Kidney epithelial cell (primary cell): ENCODE measurements at regions not wholly inside any gene's neighbourhood (a gene's known extent, or its start where the extent isn't known, plus 50 kb on each side); places are given as distances from the start of the nearest gene placed in this dataset.

Experiments used
- DNase-seq: peaks from one replicate; pipeline ENCODE4 v3.0.0-alpha.2; 2010; ENCODE audit warnings: low read depth
- H3K27me3 ChIP-seq: 2 replicates; pipeline ENCODE4 v1.6.0; 2011; ENCODE audit warnings: low read length; ENCODE audit not compliant: control insufficient read depth, insufficient read depth
- H3K36me3 ChIP-seq: 2 replicates; pipeline ENCODE4 v1.5.1; 2011; ENCODE audit warnings: low read length; ENCODE audit not compliant: control insufficient read depth, insufficient read depth
- H3K4me3 ChIP-seq: 2 replicates; pipeline ENCODE4 v1.5.1; 2011; ENCODE audit warnings: low read depth, mild to moderate bottlenecking, control low read depth, low read length
- TF ChIP-seq, protein P1 (sequence below): IDR thresholded peaks from 2 replicates; pipeline ENCODE4 v1.5.1; 2011; ENCODE audit warnings: mild to moderate bottlenecking, moderate library complexity, low read length, control low read depth, inconsistent platforms; ENCODE audit not compliant: insufficient read depth, poor library complexity, severe bottlenecking

DNA sequence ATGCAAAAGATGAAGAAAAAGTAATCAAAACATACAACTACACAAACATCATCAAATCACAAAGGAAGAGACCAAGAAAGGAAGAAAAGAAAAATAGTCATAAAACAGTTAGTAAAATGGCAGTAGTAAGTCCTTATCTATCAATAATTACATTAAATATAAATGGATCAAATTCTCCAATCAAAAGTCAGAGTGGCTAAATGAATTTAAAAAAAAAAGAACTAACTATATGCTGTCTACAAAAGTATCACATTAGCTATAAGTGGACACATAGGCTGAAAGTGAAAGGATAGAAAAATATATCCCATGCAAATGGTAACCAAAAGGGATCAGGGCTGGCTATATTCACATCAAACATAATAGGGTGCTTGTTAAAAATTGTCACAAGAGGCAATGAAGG, 116.5 kb downstream of the NOL4 start:
- H3K4me3 ChIP-seq = no peak overlapping the region
- H3K36me3 ChIP-seq = no peaks in the 10 kb centered on the region

DNA sequence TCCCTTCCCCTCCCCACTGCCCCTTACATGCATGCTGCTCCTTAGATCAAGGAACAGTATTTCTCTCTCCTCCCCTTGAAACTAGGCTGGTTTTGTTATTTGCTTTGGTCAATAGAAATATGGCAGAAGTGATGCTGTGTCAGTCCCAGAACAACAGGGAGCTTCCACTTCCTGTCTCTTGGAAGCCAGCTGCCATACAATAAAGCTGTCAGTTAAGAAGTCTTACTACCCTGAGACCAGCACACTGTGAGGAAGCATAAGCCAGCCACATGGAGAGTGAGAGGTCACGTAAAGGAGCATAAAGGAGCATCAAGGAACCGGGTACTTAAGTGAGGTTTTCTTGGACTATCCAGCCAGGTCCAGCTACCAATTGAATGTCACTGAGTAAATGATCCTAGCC, 126.6 kb downstream of the NOL4 start:
- Histone ChIP-seq H3K27me3 (no peaks in the 10 kb centered on the region), H3K4me3 (no peak overlapping the region), H3K36me3 (no peaks in the 10 kb centered on the region)
- no peak for DNase-seq
- TF ChIP-seq, protein P1, sequence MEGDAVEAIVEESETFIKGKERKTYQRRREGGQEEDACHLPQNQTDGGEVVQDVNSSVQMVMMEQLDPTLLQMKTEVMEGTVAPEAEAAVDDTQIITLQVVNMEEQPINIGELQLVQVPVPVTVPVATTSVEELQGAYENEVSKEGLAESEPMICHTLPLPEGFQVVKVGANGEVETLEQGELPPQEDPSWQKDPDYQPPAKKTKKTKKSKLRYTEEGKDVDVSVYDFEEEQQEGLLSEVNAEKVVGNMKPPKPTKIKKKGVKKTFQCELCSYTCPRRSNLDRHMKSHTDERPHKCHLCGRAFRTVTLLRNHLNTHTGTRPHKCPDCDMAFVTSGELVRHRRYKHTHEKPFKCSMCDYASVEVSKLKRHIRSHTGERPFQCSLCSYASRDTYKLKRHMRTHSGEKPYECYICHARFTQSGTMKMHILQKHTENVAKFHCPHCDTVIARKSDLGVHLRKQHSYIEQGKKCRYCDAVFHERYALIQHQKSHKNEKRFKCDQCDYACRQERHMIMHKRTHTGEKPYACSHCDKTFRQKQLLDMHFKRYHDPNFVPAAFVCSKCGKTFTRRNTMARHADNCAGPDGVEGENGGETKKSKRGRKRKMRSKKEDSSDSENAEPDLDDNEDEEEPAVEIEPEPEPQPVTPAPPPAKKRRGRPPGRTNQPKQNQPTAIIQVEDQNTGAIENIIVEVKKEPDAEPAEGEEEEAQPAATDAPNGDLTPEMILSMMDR = no peak

More for the DNA sequence above, 116.5 kb downstream of the NOL4 start:
- TF ChIP-seq, protein P1 = no peak
- no peaks in the 10 kb centered on the region for H3K27me3 ChIP-seq
- no peak for DNase-seq

DNA sequence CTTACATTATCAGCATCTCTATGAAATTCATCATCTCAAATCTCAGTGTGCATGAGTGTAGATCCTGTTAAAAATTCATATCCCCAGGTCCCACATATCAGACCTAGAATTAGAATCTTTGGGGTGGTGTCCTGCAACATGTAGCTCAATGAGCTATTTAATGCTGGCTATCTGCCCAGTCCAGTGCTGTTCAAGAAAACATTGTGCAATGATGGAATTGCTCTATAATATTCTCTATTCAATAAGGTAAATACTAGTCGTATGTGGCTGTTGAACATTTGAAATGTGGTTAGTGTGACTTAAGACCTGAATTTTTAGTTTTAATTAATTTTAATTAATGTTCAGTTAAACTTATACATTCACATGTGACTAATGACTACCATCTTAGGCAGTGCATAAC, 127.4 kb downstream of the NOL4 start:
- TF ChIP-seq, protein P1 = no peak
- no peak for DNase-seq
- no peaks in the 10 kb centered on the region for H3K36me3 ChIP-seq
- no peaks in the 10 kb centered on the region for H3K27me3 ChIP-seq
- no peak overlapping the region for H3K4me3 ChIP-seq

DNA sequence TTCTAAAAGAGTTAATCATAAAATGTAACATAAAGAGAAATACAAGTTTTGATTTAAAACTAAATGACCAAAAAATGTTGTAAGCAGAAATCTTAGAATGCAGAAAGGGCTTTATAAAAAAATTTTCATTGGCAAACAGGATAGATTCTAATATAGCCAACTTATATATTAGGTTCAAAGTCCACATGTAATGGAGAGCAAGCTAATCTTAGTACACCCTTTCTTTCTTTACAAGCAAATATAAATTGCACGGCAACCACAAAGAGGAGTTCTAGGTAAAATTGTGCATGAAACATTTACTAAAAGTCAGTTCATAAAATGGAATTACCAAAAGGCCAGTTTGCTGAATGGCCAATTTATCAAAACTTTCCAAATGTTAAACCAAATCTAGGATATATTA, 130.6 kb downstream of the NOL4 start:
- no peak for DNase-seq
- no peaks in the 10 kb centered on the region for H3K27me3 ChIP-seq
- no peak overlapping the region for H3K4me3 ChIP-seq
- no peaks in the 10 kb centered on the region for H3K36me3 ChIP-seq
- TF ChIP-seq, protein P1 = no peak

DNA sequence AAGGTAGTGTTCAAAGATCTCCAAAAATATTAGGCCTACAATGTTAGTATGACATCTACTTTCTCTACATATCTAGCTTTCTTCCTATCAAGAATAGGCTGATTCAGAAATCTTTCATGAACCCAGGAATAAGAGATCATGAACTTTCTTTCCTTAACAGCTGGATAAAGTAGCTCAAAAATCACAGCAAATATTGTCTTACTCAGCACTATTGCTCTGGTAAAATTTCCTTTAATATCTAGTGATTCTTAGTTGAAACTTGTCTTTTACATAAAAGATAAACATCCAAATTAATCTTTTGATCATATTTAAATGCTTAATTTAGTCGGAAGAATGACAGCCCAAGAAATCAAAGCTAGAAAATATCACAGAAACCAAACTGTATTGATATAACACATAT, 131.9 kb downstream of the NOL4 start:
- no peak for DNase-seq
- TF ChIP-seq, protein P1 = no peak
- no peaks in the 10 kb centered on the region for H3K36me3 ChIP-seq
- H3K27me3 ChIP-seq = no peaks in the 10 kb centered on the region
- H3K4me3 ChIP-seq = no peak overlapping the region

DNA sequence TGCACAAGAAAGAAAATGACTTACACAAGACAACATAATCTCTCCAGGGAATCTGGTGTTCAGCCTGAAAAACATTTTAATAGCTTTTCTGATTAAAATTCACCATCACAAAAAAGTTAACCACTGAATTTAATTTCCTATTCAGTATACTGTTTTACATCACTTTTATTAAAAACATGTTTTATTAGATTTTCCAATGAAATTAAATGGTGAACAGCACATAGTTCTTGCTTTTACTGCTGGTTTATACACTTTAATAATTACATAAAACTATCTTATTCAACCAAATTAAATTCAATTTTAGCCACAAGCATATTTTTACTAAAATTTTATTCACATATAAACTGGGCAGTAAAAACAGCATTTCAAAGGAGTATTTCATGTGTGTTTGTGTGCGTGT, 138.3 kb downstream of the NOL4 start:
- Histone ChIP-seq H3K36me3 (no peaks in the 10 kb centered on the region), H3K4me3 (no peak overlapping the region), H3K27me3 (no peaks in the 10 kb centered on the region)
- TF ChIP-seq, protein P1 = no peak
- no peak for DNase-seq
